ENCODE measurements at regions not wholly inside any gene's neighbourhood (a gene's known extent, or its start where the extent isn't known, plus 50 kb on each side); places are given as distances from the start of the nearest gene placed in this dataset.

- WGBS (ENCODE audit: insufficient coverage), result no CpG with 5 or more reads among the region's 3 CpGs
- Histone ChIP-seq H3K4me3 (ENCODE audit: control insufficient read depth in 1 of 7, extremely low read depth in 1 of 7, insufficient read depth in 4 of 7, low read depth in 2 of 7, low read length in 6 of 7) (no peak overlapping the region), H3K27ac (ENCODE audit: insufficient read depth in 1 of 2, low read depth in 1 of 2, low read length in 2 of 2, poor library complexity in 1 of 2, severe bottlenecking in 2 of 2) (no peak overlapping the region), H3K4me1 (ENCODE audit: control extremely low read depth in 1 of 4, control insufficient read depth in 4 of 4, insufficient read depth in 4 of 4, low read length in 3 of 4) (no peaks in the 10 kb centered on the region), H3K9me3 (ENCODE audit: control extremely low read depth in 1 of 5, control insufficient read depth in 4 of 5, insufficient read depth in 2 of 5, low read depth in 1 of 5, low read length in 4 of 5) (peaks cover 0 to 2% (median 0%) of the 10 kb centered on the region in 5 experiments), H3K27me3 (replicated peaks in 2 of 5; ENCODE audit: control insufficient read depth in 4 of 5, insufficient read depth in 5 of 5, low read length in 4 of 5) (no peaks in the 10 kb centered on the region), H3K36me3 (ENCODE audit: control insufficient read depth in 4 of 4, insufficient read depth in 4 of 4, low read length in 3 of 4) (no peaks in the 10 kb centered on the region)
- CTCF ChIA-PET, result interaction anchor here (0.9 kb wide), 1 partner anchor 11 kb away, joined by 3 read pairs; no protein-coding TSS in a partner anchor
- POLR2A ChIA-PET, result interaction anchor here (0.7 kb wide), 1 partner anchor 10 kb away, joined by 3 read pairs; no protein-coding TSS in a partner anchor
- no peak for DNase-seq
These were observed 415.1 kb upstream of the NECTIN3 start for GRCh38 chr3:110656394-110657025.

- DNase-seq, result no peak
- POLR2A ChIA-PET, result no interaction called here
- H3K9me3 ChIP-seq (ENCODE audit: control extremely low read depth in 1 of 5, control insufficient read depth in 4 of 5, insufficient read depth in 2 of 5, low read depth in 1 of 5, low read length in 4 of 5), result peaks cover 0 to 1% (median 0%) of the 10 kb centered on the region in 5 experiments
- no peak overlapping the region for H3K27ac ChIP-seq (ENCODE audit: insufficient read depth in 1 of 2, low read depth in 1 of 2, low read length in 2 of 2, poor library complexity in 1 of 2, severe bottlenecking in 2 of 2)
- no CpG with 5 or more reads among the region's 2 CpGs for WGBS (ENCODE audit: insufficient coverage)
- no peaks in the 10 kb centered on the region for H3K27me3 ChIP-seq (replicated peaks in 2 of 5; ENCODE audit: control insufficient read depth in 4 of 5, insufficient read depth in 5 of 5, low read length in 4 of 5)
- no peaks in the 10 kb centered on the region for H3K4me1 ChIP-seq (ENCODE audit: control extremely low read depth in 1 of 4, control insufficient read depth in 4 of 4, insufficient read depth in 4 of 4, low read length in 3 of 4)
- CTCF ChIA-PET, result no interaction called here
- no peak overlapping the region for H3K4me3 ChIP-seq (ENCODE audit: control insufficient read depth in 1 of 7, extremely low read depth in 1 of 7, insufficient read depth in 4 of 7, low read depth in 2 of 7, low read length in 6 of 7)
- H3K36me3 ChIP-seq (ENCODE audit: control insufficient read depth in 4 of 4, insufficient read depth in 4 of 4, low read length in 3 of 4), result no peaks in the 10 kb centered on the region
These were observed 407.5 kb upstream of the NECTIN3 start for GRCh38 chr3:110664148-110664547.

GRCh38 chr3:110666495-110666894 is 405.1 kb upstream of the NECTIN3 start:
- POLR2A ChIA-PET, result interaction anchor here (0.9 kb wide), 1 partner anchor 10 kb away, joined by 3 read pairs; no protein-coding TSS in a partner anchor
- Histone ChIP-seq H3K4me3 (ENCODE audit: control insufficient read depth in 1 of 7, extremely low read depth in 1 of 7, insufficient read depth in 4 of 7, low read depth in 2 of 7, low read length in 6 of 7) (no peak overlapping the region), H3K36me3 (ENCODE audit: control insufficient read depth in 4 of 4, insufficient read depth in 4 of 4, low read length in 3 of 4) (no peaks in the 10 kb centered on the region), H3K27me3 (replicated peaks in 2 of 5; ENCODE audit: control insufficient read depth in 4 of 5, insufficient read depth in 5 of 5, low read length in 4 of 5) (no peaks in the 10 kb centered on the region), H3K4me1 (ENCODE audit: control extremely low read depth in 1 of 4, control insufficient read depth in 4 of 4, insufficient read depth in 4 of 4, low read length in 3 of 4) (no peaks in the 10 kb centered on the region), H3K27ac (ENCODE audit: insufficient read depth in 1 of 2, low read depth in 1 of 2, low read length in 2 of 2, poor library complexity in 1 of 2, severe bottlenecking in 2 of 2) (no peak overlapping the region), H3K9me3 (ENCODE audit: control extremely low read depth in 1 of 5, control insufficient read depth in 4 of 5, insufficient read depth in 2 of 5, low read depth in 1 of 5, low read length in 4 of 5) (peaks cover 0 to 5% (median 2%) of the 10 kb centered on the region in 5 experiments)
- WGBS (ENCODE audit: insufficient coverage), result 100% methylated on average over 1 of the region's 2 CpGs
- CTCF ChIA-PET, result interaction anchor here (1.5 kb wide), 1 partner anchor 11 kb away, joined by 3 read pairs; no protein-coding TSS in a partner anchor
- DNase-seq, result no peak

GRCh38 chr3:110667216-110667615 is 404.4 kb upstream of the NECTIN3 start:
- WGBS (ENCODE audit: insufficient coverage), result 94% methylated on average over 2 of the region's 2 CpGs
- CTCF ChIA-PET, result interaction anchor here (1.5 kb wide), 1 partner anchor 11 kb away, joined by 3 read pairs; no protein-coding TSS in a partner anchor

GRCh38 chr3:110670407-110670806 is 401.2 kb upstream of the NECTIN3 start:
- no peak for DNase-seq
- Histone ChIP-seq H3K36me3 (ENCODE audit: control insufficient read depth in 4 of 4, insufficient read depth in 4 of 4, low read length in 3 of 4) (no peaks in the 10 kb centered on the region), H3K4me1 (ENCODE audit: control extremely low read depth in 1 of 4, control insufficient read depth in 4 of 4, insufficient read depth in 4 of 4, low read length in 3 of 4) (no peaks in the 10 kb centered on the region), H3K27ac (ENCODE audit: insufficient read depth in 1 of 2, low read depth in 1 of 2, low read length in 2 of 2, poor library complexity in 1 of 2, severe bottlenecking in 2 of 2) (no peak overlapping the region), H3K27me3 (replicated peaks in 2 of 5; ENCODE audit: control insufficient read depth in 4 of 5, insufficient read depth in 5 of 5, low read length in 4 of 5) (no peaks in the 10 kb centered on the region), H3K4me3 (ENCODE audit: control insufficient read depth in 1 of 7, extremely low read depth in 1 of 7, insufficient read depth in 4 of 7, low read depth in 2 of 7, low read length in 6 of 7) (no peak overlapping the region), H3K9me3 (ENCODE audit: control extremely low read depth in 1 of 5, control insufficient read depth in 4 of 5, insufficient read depth in 2 of 5, low read depth in 1 of 5, low read length in 4 of 5) (peaks cover 0 to 5% (median 2%) of the 10 kb centered on the region in 5 experiments)
- ChIA-PET CTCF (no interaction called here), POLR2A (no interaction called here)

More at GRCh38 chr3:110667216-110667615, 404.4 kb upstream of the NECTIN3 start:
- Histone ChIP-seq H3K4me1 (ENCODE audit: control extremely low read depth in 1 of 4, control insufficient read depth in 4 of 4, insufficient read depth in 4 of 4, low read length in 3 of 4) (no peaks in the 10 kb centered on the region), H3K27me3 (replicated peaks in 2 of 5; ENCODE audit: control insufficient read depth in 4 of 5, insufficient read depth in 5 of 5, low read length in 4 of 5) (no peaks in the 10 kb centered on the region), H3K27ac (ENCODE audit: insufficient read depth in 1 of 2, low read depth in 1 of 2, low read length in 2 of 2, poor library complexity in 1 of 2, severe bottlenecking in 2 of 2) (no peak overlapping the region), H3K4me3 (ENCODE audit: control insufficient read depth in 1 of 7, extremely low read depth in 1 of 7, insufficient read depth in 4 of 7, low read depth in 2 of 7, low read length in 6 of 7) (no peak overlapping the region), H3K9me3 (ENCODE audit: control extremely low read depth in 1 of 5, control insufficient read depth in 4 of 5, insufficient read depth in 2 of 5, low read depth in 1 of 5, low read length in 4 of 5) (peaks cover 0 to 5% (median 2%) of the 10 kb centered on the region in 5 experiments), H3K36me3 (ENCODE audit: control insufficient read depth in 4 of 4, insufficient read depth in 4 of 4, low read length in 3 of 4) (no peaks in the 10 kb centered on the region)
- no peak for DNase-seq
- POLR2A ChIA-PET, result no interaction called here

GRCh38 chr3:110677506-110677905 is 394.1 kb upstream of the NECTIN3 start:
- no peak for DNase-seq
- CTCF ChIA-PET, result no interaction called here
- Histone ChIP-seq H3K9me3 (ENCODE audit: control extremely low read depth in 1 of 5, control insufficient read depth in 4 of 5, insufficient read depth in 2 of 5, low read depth in 1 of 5, low read length in 4 of 5) (no peaks in the 10 kb centered on the region), H3K4me1 (ENCODE audit: control extremely low read depth in 1 of 4, control insufficient read depth in 4 of 4, insufficient read depth in 4 of 4, low read length in 3 of 4) (no peaks in the 10 kb centered on the region), H3K4me3 (ENCODE audit: control insufficient read depth in 1 of 7, extremely low read depth in 1 of 7, insufficient read depth in 4 of 7, low read depth in 2 of 7, low read length in 6 of 7) (no peak overlapping the region), H3K36me3 (ENCODE audit: control insufficient read depth in 4 of 4, insufficient read depth in 4 of 4, low read length in 3 of 4) (no peaks in the 10 kb centered on the region), H3K27me3 (replicated peaks in 2 of 5; ENCODE audit: control insufficient read depth in 4 of 5, insufficient read depth in 5 of 5, low read length in 4 of 5) (no peaks in the 10 kb centered on the region), H3K27ac (ENCODE audit: insufficient read depth in 1 of 2, low read depth in 1 of 2, low read length in 2 of 2, poor library complexity in 1 of 2, severe bottlenecking in 2 of 2) (no peak overlapping the region)
- WGBS (ENCODE audit: insufficient coverage), result 90% methylated on average over 2 of the region's 3 CpGs
- POLR2A ChIA-PET, result no interaction called here

GRCh38 chr3:110679285-110679684 is 392.3 kb upstream of the NECTIN3 start:
- POLR2A ChIA-PET, result no interaction called here

More at GRCh38 chr3:110679285-110679684, 392.3 kb upstream of the NECTIN3 start:
- CTCF ChIA-PET, result no interaction called here
- no peaks in the 10 kb centered on the region for H3K9me3 ChIP-seq (ENCODE audit: control extremely low read depth in 1 of 5, control insufficient read depth in 4 of 5, insufficient read depth in 2 of 5, low read depth in 1 of 5, low read length in 4 of 5)
- no peaks in the 10 kb centered on the region for H3K4me1 ChIP-seq (ENCODE audit: control extremely low read depth in 1 of 4, control insufficient read depth in 4 of 4, insufficient read depth in 4 of 4, low read length in 3 of 4)
- H3K27ac ChIP-seq (ENCODE audit: insufficient read depth in 1 of 2, low read depth in 1 of 2, low read length in 2 of 2, poor library complexity in 1 of 2, severe bottlenecking in 2 of 2), result no peak overlapping the region
- no peak overlapping the region for H3K4me3 ChIP-seq (ENCODE audit: control insufficient read depth in 1 of 7, extremely low read depth in 1 of 7, insufficient read depth in 4 of 7, low read depth in 2 of 7, low read length in 6 of 7)
- DNase-seq, result no peak
- no peaks in the 10 kb centered on the region for H3K36me3 ChIP-seq (ENCODE audit: control insufficient read depth in 4 of 4, insufficient read depth in 4 of 4, low read length in 3 of 4)
- no peaks in the 10 kb centered on the region for H3K27me3 ChIP-seq (replicated peaks in 2 of 5; ENCODE audit: control insufficient read depth in 4 of 5, insufficient read depth in 5 of 5, low read length in 4 of 5)
- 71% methylated on average over 1 of the region's 2 CpGs for WGBS (ENCODE audit: insufficient coverage)

Measured in common myeloid progenitor, CD34-positive (primary cell).